Activated CD4-positive, CD25-positive, alpha-beta regulatory T cell treated with anti-CD3 and anti-CD28 coated beads, Interleukin-2, amount 50 U/mL, for 16 hours (primary cell): ENCODE measurements at regions not wholly inside any gene's neighbourhood (a gene's known extent, or its start where the extent isn't known, plus 50 kb on each side); places are given as distances from the start of the nearest gene placed in this dataset.

Source experiments
- DNase-seq: peaks from one replicate; pipeline ENCODE4 v3.0.0-alpha.2; 2020; ENCODE audit warnings: low read depth, low spot score

DNA sequence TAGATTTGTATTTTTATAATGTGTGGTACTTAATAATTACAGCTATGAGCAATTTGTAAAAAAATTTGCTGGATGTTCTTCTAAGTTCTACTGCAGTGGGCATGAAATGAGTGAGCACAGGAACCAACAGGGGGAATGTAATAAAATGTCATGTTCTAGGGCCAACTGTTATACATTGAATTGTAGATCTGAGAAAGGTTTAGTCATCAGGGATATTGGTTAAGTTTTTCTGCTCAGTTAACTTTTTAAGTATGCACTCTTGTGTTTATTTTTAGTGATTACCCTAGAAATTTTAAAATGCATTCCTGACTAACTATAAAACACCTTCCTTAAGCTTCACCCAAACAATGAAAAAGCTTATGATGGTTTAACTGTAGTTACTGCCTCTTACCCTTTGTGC, 101.8 kb downstream of the CAND1 start:
- no peak for DNase-seq

DNA sequence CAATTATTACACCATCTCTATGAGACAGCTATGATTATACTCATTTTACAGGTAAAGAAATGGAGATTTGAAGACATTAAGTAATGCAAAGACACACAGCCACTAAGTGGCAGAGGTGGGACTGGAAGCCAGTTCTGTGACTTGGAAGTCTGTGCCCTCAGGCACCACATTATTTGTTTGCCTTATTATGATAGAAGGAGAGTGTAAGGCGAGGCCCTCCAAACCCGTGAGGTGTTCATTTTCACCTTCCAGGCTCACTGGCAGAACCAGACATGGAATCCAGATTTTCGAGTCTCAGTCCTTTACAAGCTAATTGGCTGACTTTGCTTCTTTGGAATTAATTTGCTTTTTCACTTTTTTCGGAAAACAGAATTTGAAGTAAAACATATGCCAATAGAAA, 107.9 kb downstream of the CAND1 start:
- no peak for DNase-seq

DNA sequence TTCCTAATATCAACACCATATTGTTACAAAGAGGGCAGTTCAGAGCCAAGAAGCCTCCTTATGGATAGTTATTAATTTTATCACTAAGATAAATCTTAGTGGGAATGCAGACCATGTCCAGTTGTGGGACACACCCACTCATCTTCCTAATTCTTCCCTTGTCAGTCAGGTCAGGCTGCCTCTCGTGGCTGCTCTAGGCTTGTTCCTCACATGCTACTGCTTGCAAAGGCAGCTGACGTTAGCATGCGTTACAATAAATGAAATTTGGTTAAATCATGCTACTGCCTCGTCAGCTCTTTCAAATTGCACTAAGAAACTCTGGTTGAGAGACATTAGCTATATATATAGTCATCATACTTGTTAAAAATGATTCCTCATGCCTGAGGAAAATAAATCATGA, 108.4 kb downstream of the CAND1 start:
- DNase-seq: no peak

DNA sequence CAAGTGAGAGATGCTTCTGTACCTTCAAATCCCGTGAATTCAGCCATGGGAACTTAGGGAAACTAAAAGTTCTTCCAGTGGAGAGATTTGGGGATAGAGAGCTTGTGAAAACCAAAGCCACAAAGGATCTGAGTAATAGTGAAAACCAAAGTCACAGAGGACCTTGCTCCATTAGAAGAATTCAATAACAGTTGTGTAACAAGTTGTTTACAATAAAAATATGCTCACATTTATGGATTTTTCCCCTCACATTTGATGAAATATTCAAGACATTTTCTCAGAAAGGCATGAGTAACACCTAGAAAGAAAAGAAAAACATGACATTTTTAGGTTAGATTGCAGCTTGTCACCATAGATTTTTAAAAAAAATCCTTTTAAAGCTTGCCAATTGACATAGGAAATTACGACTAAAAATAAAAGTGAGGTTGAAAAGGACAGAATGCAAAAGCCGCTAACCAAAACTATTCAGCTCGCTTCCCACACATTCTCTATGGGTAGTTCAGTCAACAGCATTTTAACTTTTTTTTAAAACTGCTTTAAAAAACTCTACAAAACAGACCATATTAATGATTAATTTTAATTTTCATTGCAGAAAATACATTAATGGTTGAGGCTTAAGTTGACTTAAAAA, 113.2 kb downstream of the CAND1 start:
- no peak for DNase-seq

DNA sequence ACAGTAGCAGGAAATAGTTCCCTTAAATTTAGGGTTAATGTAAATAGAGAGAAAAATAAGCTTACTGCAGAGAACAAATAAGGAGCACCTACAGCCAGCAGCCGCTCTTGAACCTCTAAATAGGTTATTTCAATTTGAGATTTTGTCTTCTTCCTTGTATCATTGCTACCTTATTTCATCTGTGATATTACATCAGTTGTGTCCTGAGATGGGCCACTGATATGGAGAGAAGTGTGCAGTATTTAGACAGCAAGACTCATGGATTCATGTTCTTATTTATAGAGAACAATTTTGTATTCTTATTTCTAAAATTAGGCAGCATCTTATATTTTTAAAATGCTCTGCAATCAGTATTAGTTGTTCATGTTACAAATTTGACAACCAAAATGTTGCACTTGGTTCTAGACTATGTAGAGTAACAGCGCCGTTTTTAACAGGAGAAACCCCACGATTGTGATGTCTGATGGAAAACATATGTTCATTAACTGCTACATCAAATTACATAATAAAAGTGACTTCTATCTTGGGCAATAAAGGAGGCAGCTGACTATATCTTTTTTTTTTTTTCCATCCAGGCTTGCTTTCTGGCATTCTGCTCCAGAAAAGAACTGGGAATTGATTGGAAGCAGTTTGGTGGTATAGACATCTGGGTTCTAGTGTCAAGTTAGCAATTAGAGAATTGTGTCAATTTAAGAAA, 117.9 kb downstream of the CAND1 start:
- DNase-seq: no peak

DNA sequence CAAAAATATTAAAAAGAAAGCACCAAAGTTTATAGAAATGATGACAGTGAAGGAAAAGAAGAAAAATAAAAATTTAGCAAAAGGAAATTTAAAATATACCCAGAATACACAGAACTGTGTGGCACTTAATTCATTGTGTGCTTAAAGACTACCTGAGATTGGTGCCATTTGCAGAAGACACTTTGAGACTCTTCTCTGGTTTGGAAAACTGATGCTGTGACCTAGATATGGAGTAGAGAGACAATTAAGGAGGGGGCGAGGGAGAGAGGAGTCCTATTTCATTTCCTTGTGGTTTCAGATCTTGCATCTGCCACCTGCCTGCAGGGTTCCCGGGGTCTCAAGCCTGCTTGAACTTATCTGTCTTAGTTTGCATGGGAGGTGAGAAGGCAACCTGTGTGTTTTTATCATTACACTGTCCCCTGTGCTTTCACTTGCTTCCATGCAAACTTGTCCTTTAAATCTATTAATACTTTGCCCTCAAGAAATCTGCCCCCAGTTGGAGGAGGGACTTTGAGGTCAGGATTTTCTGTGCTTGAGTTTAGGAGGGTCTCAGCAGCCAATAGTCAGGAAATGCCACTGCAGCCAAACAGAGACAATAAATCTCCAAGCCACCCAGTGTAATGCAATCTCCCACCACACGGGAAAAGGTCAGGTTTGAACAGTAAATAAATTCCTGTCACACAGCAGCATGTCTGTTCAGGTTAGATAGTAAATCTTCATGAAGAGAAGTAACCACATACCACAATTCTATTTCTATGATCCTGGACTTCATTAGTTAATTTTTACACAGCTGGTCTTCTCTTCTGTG, 119.4 kb downstream of the CAND1 start:
- DNase-seq: no peak

DNA sequence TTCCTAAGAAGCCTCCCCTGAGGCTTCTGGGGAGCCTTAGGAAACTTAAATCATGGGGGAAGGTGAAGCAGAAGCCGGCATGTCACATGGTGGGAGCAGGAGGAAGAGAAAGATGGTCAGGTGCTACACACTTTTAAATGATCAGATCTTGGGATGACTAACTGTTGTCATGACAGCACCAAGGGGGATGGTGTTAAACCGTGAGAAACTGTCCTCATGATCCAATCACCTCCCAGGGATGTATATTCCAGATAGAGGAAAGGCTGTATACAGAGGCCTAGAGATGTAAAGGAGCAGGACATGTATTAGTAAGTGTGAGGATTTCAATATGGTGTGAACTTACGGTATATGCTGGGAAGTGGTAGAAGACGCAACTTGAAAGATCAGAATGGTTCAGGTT, 121.1 kb downstream of the CAND1 start:
- no peak for DNase-seq

DNA sequence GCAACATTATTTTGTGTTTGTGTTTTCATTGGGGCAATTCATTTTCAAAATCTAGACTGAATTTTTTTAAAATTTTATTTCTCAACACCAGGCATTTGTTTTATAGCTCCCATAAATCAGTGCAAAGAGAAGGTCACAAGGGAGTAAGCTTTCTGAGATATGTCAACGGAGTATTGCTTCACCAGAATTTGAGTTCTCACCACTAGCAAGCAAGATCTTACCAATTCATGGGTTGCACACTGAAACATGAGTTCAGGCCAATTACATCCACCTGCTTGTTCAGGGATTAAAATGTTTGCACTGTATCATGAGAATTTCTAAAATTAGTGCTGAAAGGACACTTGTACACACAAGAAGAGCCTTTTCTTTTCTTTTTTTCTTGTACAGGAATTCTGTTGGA, 121.9 kb downstream of the CAND1 start:
- DNase-seq: no peak

DNA sequence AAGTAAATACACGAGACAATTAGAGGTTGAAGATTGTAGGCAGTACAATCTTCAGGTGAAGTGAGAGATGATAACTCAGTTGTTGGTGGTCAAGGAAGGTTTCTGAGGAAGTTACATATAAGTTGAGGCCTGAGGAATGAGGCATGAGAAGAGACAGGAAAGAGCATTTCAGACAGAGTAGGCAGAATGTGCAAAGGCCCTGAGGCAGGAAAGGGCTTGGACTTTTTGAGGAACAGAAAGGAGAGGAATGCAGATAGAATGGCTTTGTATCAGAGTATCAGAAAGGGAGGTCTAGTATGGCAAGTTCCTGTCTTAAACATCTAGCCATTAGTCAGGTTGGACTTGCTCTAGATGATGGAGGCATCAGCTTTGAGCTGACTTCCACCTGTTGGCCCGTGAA, 122.5 kb downstream of the CAND1 start:
- no peak for DNase-seq

DNA sequence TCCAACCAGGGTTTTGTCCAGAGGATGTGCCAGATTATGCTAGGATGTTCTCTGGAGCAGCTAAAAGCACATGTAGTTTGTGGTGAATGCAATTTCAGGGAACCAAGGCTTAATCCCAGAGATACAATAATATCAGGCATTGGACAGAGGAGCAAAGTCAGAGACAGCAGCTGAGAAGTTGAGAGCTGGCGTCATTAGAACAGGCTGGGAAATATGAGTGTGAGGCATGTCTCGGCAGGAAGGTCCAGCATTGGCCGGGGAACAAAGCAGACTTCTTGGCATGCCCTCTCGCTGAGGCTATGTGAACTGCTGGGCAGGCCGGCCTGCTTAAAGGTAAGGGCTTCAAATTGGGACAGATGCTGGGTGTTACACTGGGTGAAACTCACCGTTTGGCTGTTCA, 125.4 kb downstream of the CAND1 start:
- no peak for DNase-seq

DNA sequence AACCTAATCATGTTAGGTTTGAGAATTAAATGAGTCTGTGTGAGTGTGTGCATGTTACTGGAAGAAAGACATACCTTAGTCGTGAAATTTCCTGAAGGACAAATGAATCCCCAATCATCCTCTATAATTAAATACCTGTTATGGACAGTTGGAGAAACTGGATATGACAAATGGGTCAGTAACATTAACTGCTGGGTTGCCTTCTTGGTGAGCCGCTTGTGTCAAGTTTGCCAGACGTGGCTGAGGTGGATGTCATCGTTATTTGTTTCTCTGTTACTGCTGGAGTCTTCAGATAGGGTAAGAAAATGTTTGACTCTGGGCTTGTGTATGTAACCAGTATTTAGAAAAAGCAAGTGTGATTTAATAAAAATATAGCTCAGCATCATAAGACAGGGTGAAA, 131.6 kb downstream of the CAND1 start:
- no peak for DNase-seq

DNA sequence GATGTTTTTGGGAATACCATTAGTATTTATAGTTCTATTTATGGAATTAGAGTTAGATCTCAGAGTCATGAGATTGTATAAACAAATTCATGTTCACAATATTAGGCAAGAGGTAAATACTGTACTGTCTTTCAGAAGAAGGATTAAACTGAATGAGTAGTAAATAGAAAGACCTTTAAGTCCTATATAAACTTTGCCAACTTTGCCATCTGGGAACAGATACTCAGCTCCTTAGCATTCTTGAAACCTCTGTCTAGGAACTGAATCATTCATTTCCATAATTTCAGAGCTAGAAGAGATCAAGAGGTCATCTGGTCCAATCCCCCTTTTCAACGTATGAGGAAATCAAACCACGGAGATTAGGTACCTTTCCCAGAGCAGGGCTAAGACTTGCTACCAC, 141.1 kb downstream of the CAND1 start:
- DNase-seq: no peak

DNA sequence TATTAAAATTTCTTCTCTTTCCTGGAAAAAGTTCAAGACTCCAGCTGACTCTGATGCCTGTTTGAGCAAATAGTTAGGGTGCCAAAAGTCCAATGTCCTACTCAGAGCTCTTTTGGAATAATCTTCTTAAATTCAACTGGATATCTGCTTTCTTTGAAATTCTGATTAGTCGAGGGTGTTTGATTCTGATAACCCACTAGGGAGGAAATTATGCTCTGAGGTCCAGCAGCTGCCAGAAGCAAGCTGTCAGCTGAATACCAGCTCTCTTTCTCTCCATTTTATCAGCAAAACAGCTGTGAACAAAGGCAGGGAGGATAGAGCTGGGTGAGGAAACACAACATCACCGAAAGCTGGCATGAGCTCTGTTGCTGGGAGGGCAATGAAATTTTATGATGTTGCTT, 141.5 kb downstream of the CAND1 start:
- DNase-seq: no peak

DNA sequence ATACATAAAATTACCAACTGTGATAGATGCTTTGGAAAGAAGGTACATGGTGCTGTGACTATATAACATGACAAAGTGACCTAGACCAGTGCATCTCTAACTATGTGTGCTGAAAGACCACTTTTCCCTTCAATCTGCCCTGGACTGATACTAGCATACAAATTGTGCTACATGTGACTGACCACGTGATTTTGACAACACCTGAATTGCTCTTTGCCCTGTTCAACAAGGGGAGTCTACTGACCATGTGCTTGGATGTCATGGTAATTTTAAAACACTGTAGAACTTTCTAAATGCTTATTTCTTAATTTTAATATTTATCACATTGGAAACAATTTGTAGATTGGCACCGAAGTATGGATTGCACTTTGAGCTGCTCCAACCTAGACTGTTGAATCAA, 142.4 kb downstream of the CAND1 start:
- DNase-seq: no peak

DNA sequence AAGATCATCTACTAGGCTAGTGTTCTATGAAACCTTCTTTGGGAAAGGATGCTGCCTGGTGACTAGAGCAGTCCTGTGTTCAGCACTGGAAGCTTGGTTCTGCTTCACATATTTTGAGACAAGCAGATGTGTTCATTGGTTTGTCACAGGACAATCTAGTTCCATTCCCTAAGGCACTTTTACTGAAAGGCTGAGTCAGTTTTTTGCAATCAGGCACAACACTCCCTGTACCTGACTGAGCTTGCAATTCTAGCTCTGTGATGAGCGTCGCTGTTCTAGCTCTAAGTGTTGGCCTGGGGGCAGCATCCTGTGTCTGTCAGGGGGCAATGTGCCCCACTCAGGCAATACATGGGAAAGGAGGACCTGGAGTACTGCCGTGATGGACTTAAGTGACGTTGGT, 144.4 kb downstream of the CAND1 start:
- DNase-seq: no peak

DNA sequence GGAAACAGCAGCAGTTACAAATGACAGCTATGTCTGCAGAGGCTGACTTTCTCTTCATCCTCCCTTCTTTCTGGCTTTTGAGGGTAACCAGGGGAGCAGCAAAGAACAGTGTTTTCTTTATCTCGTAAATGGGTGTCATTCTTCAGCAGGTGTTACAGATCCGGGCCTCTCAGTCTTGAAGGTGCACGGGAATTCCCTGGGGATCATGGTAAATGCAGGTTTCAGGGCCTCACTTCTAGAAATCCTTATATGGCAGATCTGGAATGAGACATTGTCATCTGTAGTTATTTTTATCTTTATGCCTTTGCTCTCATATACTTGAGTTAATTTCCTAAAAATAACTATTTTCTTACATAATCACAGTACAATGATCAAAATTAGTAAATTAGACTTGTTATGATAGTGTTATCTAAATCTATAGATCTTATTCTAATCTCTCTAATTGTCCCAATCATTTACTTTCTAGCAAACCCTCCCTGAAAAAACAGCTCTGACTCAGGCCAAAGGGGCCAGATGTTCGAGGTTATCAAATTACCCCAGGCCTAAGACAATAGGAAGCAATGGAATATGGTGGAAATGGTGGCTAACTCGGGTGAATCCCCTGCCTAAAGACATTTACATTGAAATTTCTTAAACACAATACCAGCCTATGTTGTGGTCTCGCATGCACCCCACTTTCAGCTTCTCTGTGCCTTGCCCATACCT, 145.0 kb downstream of the CAND1 start:
- DNase-seq: no peak

DNA sequence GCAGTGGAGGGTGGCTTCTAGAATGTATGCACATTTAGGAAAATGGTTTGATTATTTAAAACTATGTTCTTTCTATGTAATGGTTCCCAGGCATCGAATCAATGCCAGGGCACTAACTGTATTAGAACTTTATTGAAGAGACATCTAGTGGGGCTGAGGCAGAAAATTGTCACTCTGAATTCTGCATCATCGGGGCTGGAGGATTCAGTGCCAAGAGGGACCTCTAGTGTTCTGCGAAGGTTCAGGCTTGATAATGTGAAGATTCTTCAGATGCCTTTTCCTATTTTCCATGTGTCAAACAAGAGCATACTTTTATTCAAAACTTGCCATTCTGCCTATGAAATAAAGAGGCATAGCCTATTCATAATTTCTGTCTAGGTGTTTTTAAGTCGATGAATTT, 146.3 kb downstream of the CAND1 start:
- no peak for DNase-seq

DNA sequence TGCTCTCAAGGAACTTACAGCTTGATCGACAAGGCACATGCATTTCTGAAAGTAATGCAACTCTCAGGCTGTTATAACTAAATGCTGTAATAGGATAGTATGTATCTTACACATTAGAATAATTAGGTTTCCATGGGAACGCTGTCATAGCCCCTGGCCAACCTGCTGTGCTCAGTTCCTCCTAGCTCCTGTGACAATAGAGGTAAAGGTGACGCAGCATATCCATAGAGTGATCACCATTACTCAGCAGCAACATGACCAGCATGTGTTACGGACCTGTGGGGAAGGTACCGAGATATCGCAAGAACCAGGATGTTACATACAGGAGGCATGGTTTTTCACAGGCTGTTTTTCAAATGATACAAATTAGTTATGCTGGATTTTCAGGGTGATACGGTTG, 150.7 kb downstream of the CAND1 start:
- no peak for DNase-seq

DNA sequence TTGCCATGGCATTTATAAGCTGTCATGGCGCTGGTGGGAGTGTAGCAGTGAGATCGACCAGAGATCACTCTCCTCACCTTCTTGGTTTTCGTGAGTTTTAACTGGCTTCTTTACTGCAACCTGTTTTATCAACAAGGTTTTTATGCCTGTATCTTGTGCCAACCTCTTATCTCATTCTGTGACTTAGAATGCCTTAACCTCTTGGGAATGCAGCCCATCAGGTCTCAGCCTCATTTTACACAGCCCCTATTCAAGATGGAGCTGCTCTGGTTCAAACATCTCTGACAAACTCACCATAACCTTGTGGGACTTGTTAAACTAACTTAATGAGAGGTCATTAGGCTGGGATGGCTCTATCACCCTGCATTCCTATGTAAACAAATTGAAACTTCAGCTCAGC, 151.3 kb downstream of the CAND1 start:
- no peak for DNase-seq

DNA sequence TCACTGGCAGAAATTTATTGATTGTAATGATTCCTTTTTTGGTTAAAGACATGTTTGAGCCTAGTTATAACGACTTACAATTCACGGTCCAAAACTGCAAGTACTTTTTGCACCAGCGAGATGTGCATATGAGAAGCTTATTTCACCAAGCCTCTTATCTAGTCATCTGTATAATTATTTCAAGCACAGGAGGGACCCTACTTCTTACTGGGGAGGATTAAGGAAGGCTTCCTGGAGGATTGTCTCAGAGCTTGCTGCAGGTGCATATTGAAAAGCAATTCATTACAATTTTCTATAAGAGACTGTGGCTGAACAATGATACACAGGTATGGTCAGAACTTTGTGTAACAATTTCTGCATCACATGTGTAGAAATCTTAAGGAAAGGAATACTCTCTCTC, 152.9 kb downstream of the CAND1 start:
- no peak for DNase-seq

DNA sequence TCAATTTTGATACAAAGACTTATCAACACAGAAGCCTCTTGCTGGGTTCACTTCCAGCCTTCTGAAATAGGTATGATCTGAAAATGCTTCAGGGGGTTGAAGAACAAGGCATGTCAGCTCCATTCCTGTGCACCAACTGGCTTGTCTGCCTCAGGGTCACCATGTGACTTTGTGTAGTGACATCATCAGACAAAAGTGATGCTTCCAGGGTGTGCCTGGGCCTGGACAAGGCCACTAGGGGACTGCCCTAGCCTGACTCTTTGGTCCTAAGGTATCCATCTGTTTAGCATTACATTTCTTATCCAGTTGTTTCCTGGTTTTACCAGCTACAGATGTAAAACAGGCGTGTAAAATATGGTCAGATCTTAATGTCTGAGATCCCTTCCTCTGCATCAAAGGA, 155.6 kb downstream of the CAND1 start:
- no peak for DNase-seq

DNA sequence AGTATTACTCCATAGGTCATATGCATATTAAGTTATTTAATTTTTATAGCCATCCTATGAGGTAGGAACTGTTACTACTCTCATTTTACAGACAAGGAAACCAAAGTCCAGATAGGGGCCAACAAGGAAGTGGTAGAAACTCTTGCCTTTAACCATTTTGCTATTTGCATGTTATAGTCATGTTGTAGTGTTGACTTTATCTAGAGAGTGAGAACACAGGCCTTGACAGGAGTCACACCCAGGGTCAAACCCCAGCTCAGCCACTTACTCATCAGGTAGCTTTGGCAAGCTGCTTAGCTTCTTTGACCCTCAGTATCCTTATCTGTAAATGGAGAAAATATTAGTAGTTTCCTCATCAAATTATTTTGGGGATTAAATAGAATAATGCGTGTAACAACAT, 156.2 kb downstream of the CAND1 start:
- DNase-seq: no peak
